ENCODE measurements at regions not wholly inside any gene's neighbourhood (a gene's known extent, or its start where the extent isn't known, plus 50 kb on each side); places are given as distances from the start of the nearest gene placed in this dataset.
"Not testable (repeated sequence)": the region's sequence is repeated elsewhere in the genome, so short reads cannot be mapped to it uniquely, and the experiment has no call there.

- DNase-seq (ENCODE audit: low read depth, low spot score): no peak
Measured at GRCh38 chr5:25027526-25027925, 382.7 kb upstream of the CDH10 start.

- DNase-seq (ENCODE audit: low read depth, low spot score): no peak
Measured at GRCh38 chr5:25027061-25027460, 382.3 kb upstream of the CDH10 start.

DNA sequence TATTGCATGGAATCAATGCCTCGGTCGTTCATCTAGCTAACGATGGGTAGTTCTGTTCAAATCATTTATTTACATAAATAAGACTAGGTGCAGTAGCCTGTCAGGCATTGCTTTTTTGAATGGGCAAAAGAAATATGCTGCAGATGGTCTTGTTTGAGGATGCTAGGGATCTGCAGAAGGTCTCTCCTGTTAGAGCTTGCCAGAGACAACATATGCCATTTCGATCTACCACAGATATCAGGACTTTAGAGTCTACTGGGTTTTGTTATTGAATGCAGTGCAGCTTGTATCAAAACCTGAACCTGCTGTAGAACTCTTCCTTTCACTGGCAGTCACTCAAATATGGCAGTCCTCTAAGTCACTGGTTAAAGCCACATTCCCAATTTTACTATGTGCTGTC, 381.1 kb upstream of the CDH10 start:
- no peak for DNase-seq (ENCODE audit: low read depth, low spot score)

DNA sequence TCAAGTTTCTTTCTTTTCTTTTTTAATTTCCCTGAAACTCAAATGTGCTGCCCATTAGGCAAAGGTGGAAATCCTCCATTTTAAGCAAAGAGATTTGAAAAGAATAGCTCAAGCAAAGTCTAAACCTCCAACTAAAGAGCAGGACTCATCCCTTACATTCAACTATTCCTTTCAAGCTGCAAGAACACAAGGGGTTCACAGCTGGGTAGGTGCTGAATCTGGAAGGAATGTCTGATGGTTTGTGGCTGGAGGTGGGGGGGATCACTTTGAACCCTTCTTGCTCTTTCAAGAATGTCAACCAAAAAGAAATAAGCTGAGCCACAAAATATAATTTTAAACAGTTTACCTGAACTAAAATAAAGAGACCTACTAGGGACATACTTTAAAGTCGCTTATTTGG, 375.7 kb upstream of the CDH10 start:
- no peak for DNase-seq (ENCODE audit: low read depth, low spot score)

- no peak for DNase-seq (ENCODE audit: low read depth, low spot score)
Measured at GRCh38 chr5:25009063-25009462, 364.3 kb upstream of the CDH10 start.

DNA sequence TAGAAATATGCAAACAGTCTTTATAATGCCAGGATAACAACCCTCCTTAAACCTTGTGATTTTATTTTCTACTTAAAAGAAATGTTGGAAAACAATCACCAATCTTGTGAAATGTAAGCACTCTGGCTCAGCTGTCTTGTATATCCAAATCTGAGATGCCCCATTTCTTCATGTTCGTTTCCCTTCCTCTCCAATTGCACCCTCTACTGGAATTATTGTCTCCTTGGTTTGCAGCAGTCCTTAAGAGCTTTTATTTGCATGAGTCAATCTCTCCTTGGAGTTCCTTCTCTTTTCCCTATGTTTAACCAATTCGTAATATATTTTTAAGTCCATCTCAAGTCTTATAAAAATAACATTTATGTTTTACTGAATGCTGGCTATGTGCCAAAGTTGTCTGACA, 362.0 kb upstream of the CDH10 start:
- DNase-seq (ENCODE audit: low read depth, low spot score): no peak

- DNase-seq (ENCODE audit: low read depth, low spot score): no peak
Measured at GRCh38 chr5:25006237-25006636, 361.5 kb upstream of the CDH10 start.

- no peak for DNase-seq (ENCODE audit: low read depth, low spot score)
Measured at GRCh38 chr5:25005431-25005830, 360.7 kb upstream of the CDH10 start.

DNA sequence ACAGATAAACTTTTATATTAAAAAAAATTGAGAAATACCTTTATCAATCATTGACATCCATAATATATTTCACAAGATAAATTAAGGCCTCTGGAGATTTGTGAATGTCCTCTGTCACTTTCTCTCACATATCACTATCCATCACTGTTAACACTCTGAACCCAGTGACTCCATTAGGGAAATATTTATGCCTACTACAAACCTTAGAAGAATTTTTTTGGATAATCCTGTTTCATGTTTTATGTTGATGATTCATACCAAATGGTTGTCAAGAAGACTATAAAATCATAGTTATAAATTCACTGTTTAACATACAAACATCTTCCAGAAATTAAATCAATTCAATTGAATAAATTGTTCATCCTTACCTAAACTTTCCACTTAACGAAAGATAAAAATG, 357.6 kb upstream of the CDH10 start:
- no peak for DNase-seq (ENCODE audit: low read depth, low spot score)

DNA sequence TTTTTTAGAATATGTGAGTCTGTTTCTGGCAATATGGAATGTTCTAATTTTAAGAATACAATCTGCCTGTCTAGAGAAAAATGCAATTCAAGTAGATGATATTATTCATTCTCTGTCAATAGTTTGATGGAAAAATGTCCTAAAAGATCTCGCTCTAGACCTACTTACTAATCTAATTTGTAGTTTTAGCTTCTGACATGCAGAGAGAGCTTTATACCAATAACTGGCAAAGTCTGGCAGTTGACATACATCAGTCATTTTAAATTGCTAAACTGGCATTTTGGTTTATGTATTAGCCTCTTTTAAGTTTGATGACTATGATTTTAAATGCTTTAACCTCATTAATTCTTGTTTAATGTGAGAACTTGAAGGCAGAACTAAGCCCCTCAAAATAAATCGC, 355.0 kb upstream of the CDH10 start:
- DNase-seq (ENCODE audit: low read depth, low spot score): no peak

GRCh38 chr5:24998641-24999040, 353.9 kb upstream of the CDH10 start:
- DNase-seq (ENCODE audit: low read depth, low spot score): no peak

GRCh38 chr5:24986326-24986725, 341.5 kb upstream of the CDH10 start:
- DNase-seq (ENCODE audit: low read depth, low spot score): no peak

DNA sequence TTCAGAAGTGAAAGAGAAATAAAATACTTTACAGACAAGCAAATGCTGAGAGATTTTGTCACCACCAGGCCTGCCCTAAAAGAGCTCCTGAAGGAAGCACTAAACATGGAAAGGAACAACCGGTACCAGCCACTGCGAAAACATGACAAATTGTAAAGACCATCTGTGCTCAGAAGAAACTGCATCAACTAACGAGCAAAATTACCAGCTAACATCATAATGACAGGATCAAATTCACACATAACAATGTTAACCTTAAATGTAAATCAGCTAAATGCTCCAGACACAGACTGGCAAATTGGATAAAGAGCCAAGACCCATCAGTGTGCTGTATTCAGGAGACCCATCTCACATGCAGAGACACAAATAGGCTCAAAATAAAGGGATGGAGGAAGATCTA, 333.8 kb upstream of the CDH10 start:
- not testable (repeated sequence) for DNase-seq (ENCODE audit: low read depth, low spot score)

DNA sequence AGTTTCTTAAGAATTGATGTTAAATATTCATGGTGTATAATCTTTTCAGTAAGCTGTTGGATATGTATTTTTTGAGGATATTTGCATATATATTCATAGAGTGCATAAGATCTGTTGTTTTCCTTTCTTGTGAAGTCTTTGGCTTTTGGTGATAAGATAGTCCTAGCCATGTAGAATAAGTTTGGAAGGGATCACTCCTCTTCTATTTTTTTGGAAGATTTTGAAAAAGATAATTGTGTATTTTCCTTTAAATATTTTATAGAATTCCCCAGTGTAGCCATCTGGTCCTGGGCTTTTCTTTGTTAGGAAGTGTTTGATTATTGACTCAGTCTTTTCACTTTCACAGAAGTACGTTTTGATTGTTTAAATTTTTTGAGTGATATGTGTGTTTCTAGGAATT, 318.8 kb upstream of the CDH10 start:
- no peak for DNase-seq (ENCODE audit: low read depth, low spot score)

DNA sequence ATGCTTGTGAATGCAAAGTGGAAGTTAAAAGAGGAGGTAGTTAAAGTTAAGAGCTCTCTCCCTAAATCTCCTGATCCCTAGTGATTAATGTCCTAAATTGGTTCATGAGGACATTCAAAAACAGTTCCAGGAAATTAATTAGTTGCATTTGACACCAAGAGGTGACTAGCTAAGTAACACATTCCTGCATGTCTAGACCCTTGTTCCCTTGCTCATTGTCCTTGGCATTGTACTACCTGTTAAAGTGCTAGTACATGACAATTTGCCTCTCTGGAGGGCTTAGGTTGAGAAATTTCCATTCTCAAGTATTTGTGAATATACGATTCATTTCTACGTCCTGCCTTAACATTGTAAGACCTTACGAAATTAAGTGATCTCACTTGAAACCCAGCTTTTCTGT, 278.6 kb upstream of the CDH10 start:
- DNase-seq (ENCODE audit: low read depth, low spot score): no peak

GRCh38 chr5:24918676-24919075, 273.9 kb upstream of the CDH10 start:
- DNase-seq (ENCODE audit: low read depth, low spot score): no peak

DNA sequence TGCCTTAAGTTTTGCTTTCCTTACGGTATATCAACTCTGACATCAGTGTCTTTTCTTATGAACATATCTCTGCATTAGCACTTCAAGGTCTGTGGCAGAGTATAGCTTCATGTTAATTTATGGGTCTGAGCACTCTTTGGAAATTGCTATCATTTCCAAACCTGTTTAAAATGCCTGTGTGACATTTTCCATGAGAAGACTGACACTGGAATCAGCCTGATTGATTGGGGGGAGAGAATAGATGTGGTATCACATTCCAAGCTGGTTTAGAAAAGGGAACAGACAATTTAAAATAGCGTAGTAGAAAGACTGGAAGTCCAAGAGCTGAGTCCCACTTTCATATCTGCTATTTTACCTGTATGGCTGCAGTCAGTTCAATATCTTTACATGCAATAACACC, 272.1 kb upstream of the CDH10 start:
- DNase-seq (ENCODE audit: low read depth, low spot score): no peak

GRCh38 chr5:24909210-24909609, 264.4 kb upstream of the CDH10 start:
- no peak for DNase-seq (ENCODE audit: low read depth, low spot score)

DNA sequence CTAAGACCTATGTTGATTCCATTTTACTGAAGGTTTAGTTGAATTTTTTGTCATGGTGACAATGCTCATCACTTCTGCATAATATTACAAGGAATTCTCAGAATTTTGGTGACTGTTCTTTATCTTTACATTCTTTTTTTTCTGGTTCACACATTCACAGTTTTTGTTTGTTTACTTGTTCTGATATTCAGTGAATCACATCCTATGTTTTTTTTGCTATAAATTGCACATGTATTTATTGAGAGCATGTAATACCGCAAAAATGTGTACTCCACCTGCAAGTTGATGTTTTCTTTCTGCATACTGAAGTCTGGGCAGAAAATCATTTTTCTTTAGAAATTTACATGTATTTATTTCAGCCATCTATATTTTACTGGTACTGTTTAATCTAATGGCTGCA, 261.9 kb upstream of the CDH10 start:
- DNase-seq (ENCODE audit: low read depth, low spot score): no peak

GRCh38 chr5:24904981-24905517, 260.3 kb upstream of the CDH10 start:
- no peak for DNase-seq (ENCODE audit: low read depth, low spot score)

- no peak for DNase-seq (ENCODE audit: low read depth, low spot score)
Measured at GRCh38 chr5:24899180-24899579, 254.4 kb upstream of the CDH10 start.

GRCh38 chr5:24864244-24864643, 219.5 kb upstream of the CDH10 start:
- DNase-seq (ENCODE audit: low read depth, low spot score): no peak

- no peak for DNase-seq (ENCODE audit: low read depth, low spot score)
Measured at GRCh38 chr5:24862117-24862516, 217.3 kb upstream of the CDH10 start.

DNA sequence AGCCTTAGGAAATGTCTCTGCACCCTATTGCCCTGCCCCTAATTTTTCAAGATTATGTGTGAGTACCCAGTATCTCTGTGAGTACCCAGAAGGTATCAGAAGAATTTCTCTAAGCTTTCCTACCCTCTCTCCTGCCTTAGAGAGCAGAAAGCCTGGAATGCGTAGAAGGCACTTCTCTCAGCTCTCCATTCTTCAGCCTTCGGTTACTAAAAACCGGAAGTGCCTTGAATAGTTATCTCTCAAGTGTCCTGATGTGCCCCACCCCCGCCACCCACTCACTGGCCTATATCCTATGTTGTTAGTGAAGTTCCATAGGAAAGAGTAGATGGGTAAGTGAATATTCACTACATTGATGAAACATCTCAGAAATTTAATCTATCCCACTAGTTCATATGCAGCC, 210.7 kb upstream of the CDH10 start:
- DNase-seq (ENCODE audit: low read depth, low spot score): no peak

DNA sequence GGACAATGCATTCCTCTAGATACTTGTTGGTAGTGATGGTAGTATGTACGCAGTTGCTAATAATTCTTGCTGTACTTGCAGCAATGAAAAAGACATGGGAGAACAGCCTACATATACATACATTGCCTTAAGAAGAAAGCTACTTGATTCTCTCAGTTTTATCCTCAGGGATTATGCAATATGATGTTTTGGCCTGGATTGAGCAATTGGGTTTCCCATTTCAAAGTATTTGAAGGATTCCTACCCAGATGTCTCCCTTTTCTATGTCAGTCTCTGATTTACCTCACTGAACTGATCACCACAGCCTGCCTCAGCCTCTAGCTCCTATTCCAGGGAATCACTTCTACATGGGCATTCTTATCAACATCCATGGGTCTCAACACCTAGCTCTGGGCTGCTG, 210.1 kb upstream of the CDH10 start:
- no peak for DNase-seq (ENCODE audit: low read depth, low spot score)

Data from iPS DF 19.7 (cell line).